HG03469 (cell line): ENCODE measurements at regions not wholly inside any gene's neighbourhood (a gene's known extent, or its start where the extent isn't known, plus 50 kb on each side); places are given as distances from the start of the nearest gene placed in this dataset.
"Not testable (repeated sequence)": the region's sequence is repeated elsewhere in the genome, so short reads cannot be mapped to it uniquely, and the experiment has no call there.

Experiments
- ATAC-seq: cut with Tn5 transposase; IDR thresholded peaks from one replicate; pipeline ENCODE4 v1.9.1; 2021; ENCODE audit warnings: mild to moderate bottlenecking, moderate library complexity, moderate number of reproducible peaks; ENCODE audit not compliant: unreplicated experiment

GRCh38 chr21:21973806-21974205, 975.6 kb downstream of the NCAM2 start:
- ATAC-seq = no peak

GRCh38 chr21:21996891-21997290, 998.7 kb downstream of the NCAM2 start:
- no peak for ATAC-seq

GRCh38 chr21:21997390-21998333, 999.5 kb downstream of the NCAM2 start:
- no peak for ATAC-seq

- ATAC-seq = no peak
Measured at GRCh38 chr21:22019766-22020165, 1021.6 kb downstream of the NCAM2 start.

GRCh38 chr21:22020221-22020620, 1022.0 kb downstream of the NCAM2 start:
- no peak for ATAC-seq

- ATAC-seq = not testable (repeated sequence)
Measured at GRCh38 chr21:22023896-22024295, 1025.7 kb downstream of the NCAM2 start.

GRCh38 chr21:22044431-22044830, 1046.2 kb downstream of the NCAM2 start:
- no peak for ATAC-seq

- no peak for ATAC-seq
Measured at GRCh38 chr21:22046576-22046975, 1048.4 kb downstream of the NCAM2 start.

- ATAC-seq = no peak
Measured at GRCh38 chr21:22056904-22057303, 1058.7 kb downstream of the NCAM2 start.

GRCh38 chr21:22062472-22063139, 1064.4 kb downstream of the NCAM2 start:
- no peak for ATAC-seq

GRCh38 chr21:22063140-22063539, 1064.9 kb downstream of the NCAM2 start:
- ATAC-seq = no peak

GRCh38 chr21:22076471-22076870, 1078.3 kb downstream of the NCAM2 start:
- ATAC-seq = no peak

GRCh38 chr21:22083899-22084298, 1085.7 kb downstream of the NCAM2 start:
- no peak for ATAC-seq

GRCh38 chr21:22096314-22096713, 1098.1 kb downstream of the NCAM2 start:
- no peak for ATAC-seq

GRCh38 chr21:22106720-22107410, 1108.7 kb downstream of the NCAM2 start:
- ATAC-seq = no peak

- no peak for ATAC-seq
Measured at GRCh38 chr21:22115746-22116145, 1117.5 kb downstream of the NCAM2 start.

- no peak for ATAC-seq
Measured at GRCh38 chr21:22120616-22121266, 1122.5 kb downstream of the NCAM2 start.

- ATAC-seq = no peak
Measured at GRCh38 chr21:22125581-22125980, 1127.4 kb downstream of the NCAM2 start.

- ATAC-seq = no peak
Measured at GRCh38 chr21:22128671-22129070, 1130.5 kb downstream of the NCAM2 start.

GRCh38 chr21:22132358-22133071, 1134.3 kb downstream of the NCAM2 start:
- ATAC-seq = no peak
